ENCODE measurements at regions not wholly inside any gene's neighbourhood (a gene's known extent, or its start where the extent isn't known, plus 50 kb on each side); places are given as distances from the start of the nearest gene placed in this dataset.

DNA sequence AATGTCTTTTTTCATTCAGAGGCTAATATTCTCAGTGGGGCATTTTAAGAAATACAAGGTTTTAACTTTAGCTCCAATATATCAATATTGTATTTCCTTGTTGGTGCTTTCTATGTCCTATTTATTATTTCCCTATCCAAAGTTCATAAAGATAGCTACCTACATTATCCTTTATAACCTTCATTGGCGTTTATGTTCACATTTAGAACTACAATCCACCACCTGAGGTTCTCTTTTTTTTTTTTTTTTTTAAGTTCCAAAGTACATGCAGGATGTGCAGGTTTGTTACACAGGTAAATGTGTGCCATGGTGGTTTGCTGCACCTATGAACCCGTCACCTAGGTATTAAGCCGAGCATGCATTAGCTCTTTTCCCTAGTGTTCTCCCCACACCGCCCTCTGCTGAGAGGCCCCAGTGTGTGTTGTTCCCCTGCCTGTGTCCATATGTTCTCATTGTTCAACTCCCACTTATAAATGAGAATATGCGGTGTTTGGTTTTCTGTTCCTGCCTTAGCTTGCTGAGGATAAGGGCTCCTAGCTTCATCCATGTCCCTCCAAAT lies 694.6 kb downstream of the SUCLG1 start:
- POLR2A ChIA-PET, result no interaction called here
- CTCF ChIA-PET, result no interaction called here
- Mint-ChIP-seq H3K36me3 (ENCODE audit: low read depth) (no peaks in the 10 kb centered on the region), H3K27me3 (no peaks in the 10 kb centered on the region), H3K9me3 (peaks cover 16% of the 10 kb centered on the region), H3K4me3 (no peak overlapping the region), H3K4me1 (ENCODE audit: low read depth) (no peaks in the 10 kb centered on the region), H3K27ac (no peak overlapping the region)
- intact Hi-C loops (cut with micrococcal nuclease), result no loop called here
- TF ChIP-seq, protein P1, sequence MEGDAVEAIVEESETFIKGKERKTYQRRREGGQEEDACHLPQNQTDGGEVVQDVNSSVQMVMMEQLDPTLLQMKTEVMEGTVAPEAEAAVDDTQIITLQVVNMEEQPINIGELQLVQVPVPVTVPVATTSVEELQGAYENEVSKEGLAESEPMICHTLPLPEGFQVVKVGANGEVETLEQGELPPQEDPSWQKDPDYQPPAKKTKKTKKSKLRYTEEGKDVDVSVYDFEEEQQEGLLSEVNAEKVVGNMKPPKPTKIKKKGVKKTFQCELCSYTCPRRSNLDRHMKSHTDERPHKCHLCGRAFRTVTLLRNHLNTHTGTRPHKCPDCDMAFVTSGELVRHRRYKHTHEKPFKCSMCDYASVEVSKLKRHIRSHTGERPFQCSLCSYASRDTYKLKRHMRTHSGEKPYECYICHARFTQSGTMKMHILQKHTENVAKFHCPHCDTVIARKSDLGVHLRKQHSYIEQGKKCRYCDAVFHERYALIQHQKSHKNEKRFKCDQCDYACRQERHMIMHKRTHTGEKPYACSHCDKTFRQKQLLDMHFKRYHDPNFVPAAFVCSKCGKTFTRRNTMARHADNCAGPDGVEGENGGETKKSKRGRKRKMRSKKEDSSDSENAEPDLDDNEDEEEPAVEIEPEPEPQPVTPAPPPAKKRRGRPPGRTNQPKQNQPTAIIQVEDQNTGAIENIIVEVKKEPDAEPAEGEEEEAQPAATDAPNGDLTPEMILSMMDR (IDR thresholded peaks at IDR 0.05), result no peak
- DNase-seq (no peak), ATAC-seq (no peak)

DNA sequence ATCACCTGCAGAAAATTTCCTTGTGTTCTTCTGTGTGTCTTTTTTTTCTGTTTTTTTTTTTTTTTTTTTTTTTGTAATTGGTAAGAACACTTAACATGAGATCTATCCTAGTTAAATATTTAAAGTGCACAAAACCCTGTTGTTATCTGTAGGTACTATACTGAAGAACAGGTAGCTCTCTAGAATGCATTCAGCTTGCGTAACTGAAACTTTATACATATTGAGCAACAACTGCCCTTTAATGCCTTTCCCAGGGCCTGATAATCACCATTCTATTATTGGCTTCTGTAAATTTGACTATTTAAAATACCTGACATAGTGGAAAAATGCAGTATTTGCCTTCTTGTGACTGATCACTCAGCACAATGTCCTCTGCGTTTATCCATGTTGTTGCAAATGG lies 701.8 kb downstream of the SUCLG1 start:
- intact Hi-C loops (cut with micrococcal nuclease), result no loop called here
- Mint-ChIP-seq H3K36me3 (ENCODE audit: low read depth) (no peaks in the 10 kb centered on the region), H3K9me3 (peaks cover 10% of the 10 kb centered on the region), H3K27ac (no peak overlapping the region), H3K4me1 (ENCODE audit: low read depth) (no peaks in the 10 kb centered on the region), H3K27me3 (no peaks in the 10 kb centered on the region), H3K4me3 (no peak overlapping the region)
- ATAC-seq (no peak), DNase-seq (no peak)
- POLR2A ChIA-PET, result no interaction called here
- CTCF ChIA-PET, result no interaction called here
- TF ChIP-seq, protein P1 (IDR thresholded peaks at IDR 0.05), result no peak

DNA sequence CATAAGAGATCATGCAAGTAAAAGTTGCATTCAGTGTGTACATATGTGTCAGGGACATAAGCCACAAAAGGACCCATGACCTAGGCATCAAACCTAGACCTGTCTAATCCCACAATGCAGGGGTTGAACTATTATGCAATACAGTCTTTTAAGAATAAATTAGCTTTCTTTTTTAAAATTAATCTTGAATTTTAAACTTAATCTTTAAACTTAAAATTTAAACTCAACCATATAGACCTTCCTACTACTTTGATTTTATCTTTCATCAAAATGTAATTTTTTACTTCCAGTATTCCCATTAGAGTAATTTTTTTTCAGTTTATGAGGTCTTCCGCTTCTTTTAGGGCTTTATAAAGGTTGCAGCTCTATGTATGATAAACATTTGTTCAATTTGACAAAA lies 702.9 kb downstream of the SUCLG1 start:
- Mint-ChIP-seq H3K9me3 (peaks cover 10% of the 10 kb centered on the region), H3K36me3 (ENCODE audit: low read depth) (no peaks in the 10 kb centered on the region), H3K4me1 (ENCODE audit: low read depth) (no peaks in the 10 kb centered on the region), H3K27me3 (no peaks in the 10 kb centered on the region), H3K4me3 (no peak overlapping the region), H3K27ac (no peak overlapping the region)
- POLR2A ChIA-PET, result no interaction called here
- DNase-seq (no peak), ATAC-seq (no peak)
- CTCF ChIA-PET, result no interaction called here
- intact Hi-C loops (cut with micrococcal nuclease), result no loop called here
- TF ChIP-seq, protein P1 (IDR thresholded peaks at IDR 0.05), result no peak

DNA sequence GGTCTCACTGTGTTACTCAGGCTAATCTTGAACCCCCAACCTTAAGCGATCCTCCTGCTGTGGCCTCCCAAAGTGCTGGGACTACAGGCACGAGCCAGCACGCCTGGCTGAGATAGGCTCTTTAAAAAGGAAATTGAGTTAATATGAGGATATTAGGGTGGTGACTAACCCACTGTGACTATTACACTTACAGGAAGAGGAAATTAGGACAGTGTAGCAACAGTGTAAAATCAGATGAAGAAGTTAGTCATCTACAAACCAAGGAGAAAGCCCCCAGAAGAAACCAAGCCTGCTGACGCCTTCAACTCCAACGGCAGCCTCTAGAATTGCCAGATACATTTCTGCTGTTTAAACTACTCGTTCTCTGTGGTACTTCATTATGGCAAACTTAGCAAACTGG lies 711.9 kb downstream of the SUCLG1 start:
- POLR2A ChIA-PET, result no interaction called here
- H3K4me3 Mint-ChIP-seq, result no peak overlapping the region
- ATAC-seq (no peak), DNase-seq (no peak)
- no peaks in the 10 kb centered on the region for H3K27me3 Mint-ChIP-seq
- peaks cover 4% of the 10 kb centered on the region for H3K9me3 Mint-ChIP-seq
- H3K27ac Mint-ChIP-seq, result no peak overlapping the region
- TF ChIP-seq, protein P1 (IDR thresholded peaks at IDR 0.05), result no peak
- CTCF ChIA-PET, result no interaction called here
- no peaks in the 10 kb centered on the region for H3K4me1 Mint-ChIP-seq (ENCODE audit: low read depth)
- intact Hi-C loops (cut with micrococcal nuclease), result no loop called here
- no peaks in the 10 kb centered on the region for H3K36me3 Mint-ChIP-seq (ENCODE audit: low read depth)

DNA sequence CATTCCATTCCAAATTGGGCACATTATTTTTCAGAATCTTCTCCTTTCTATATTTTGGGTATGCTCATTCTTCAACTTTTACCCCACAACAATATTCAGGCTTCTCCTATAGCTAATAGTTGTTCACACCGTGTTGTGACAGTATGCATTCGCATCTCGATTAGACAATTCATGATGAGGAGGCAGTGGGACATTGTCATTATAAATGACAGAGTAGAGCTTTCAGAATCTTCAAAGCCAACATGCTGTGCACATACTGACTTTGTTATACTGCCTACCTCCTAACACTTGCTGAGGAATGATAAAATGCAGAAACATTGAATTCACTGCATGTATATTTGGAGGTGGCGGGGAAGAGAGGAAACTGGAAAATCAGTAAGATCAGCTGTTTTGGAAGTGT lies 714.2 kb downstream of the SUCLG1 start:
- ChIA-PET CTCF (no interaction called here), POLR2A (no interaction called here)
- TF ChIP-seq, protein P1 (IDR thresholded peaks at IDR 0.05), result no peak
- ATAC-seq, result no peak
- Mint-ChIP-seq H3K27ac (no peak overlapping the region), H3K27me3 (no peaks in the 10 kb centered on the region), H3K4me3 (no peak overlapping the region), H3K4me1 (ENCODE audit: low read depth) (no peaks in the 10 kb centered on the region), H3K36me3 (ENCODE audit: low read depth) (no peaks in the 10 kb centered on the region), H3K9me3 (peaks cover 12% of the 10 kb centered on the region)
- DNase-seq, result no peak
- intact Hi-C loops (cut with micrococcal nuclease), result no loop called here

Measured in activated CD8-positive, alpha-beta T cell treated with anti-CD3 and anti-CD28 coated beads for 36 hours (primary cell).